GM21576 (cell line): ENCODE measurements at regions not wholly inside any gene's neighbourhood (a gene's known extent, or its start where the extent isn't known, plus 50 kb on each side); places are given as distances from the start of the nearest gene placed in this dataset.

ENCODE experiments used
- ATAC-seq: cut with Tn5 transposase; IDR thresholded peaks from one replicate; pipeline ENCODE4 v1.9.1; 2021; ENCODE audit warnings: mild to moderate bottlenecking, moderate library complexity; ENCODE audit not compliant: unreplicated experiment

DNA sequence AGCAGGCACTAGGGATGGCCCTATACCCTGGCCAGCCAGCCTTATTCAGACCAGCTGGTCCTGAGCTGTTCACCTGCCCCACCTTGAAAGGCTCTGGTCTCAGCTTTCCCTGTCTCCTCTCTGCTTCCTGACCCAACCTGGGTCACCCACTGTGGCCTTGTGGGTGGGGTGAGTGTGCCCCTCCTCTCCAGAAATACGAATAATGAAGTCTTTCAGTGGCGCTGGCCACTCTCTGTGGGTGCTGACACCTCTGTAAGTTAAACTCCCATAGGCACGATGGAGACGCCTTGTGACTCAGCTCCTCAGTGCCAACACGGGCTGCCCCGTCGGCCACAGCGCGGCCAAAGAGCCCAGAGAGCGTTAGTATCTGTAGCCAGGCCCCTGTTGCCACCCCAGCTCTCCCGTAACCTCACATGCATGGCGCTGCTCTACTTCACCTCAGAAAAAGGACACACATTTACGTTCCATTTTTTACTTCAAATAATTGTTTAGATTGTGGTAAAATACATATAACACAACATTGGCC, 74.6 kb upstream of the SEPTIN5 start:
- ATAC-seq: no peak

DNA sequence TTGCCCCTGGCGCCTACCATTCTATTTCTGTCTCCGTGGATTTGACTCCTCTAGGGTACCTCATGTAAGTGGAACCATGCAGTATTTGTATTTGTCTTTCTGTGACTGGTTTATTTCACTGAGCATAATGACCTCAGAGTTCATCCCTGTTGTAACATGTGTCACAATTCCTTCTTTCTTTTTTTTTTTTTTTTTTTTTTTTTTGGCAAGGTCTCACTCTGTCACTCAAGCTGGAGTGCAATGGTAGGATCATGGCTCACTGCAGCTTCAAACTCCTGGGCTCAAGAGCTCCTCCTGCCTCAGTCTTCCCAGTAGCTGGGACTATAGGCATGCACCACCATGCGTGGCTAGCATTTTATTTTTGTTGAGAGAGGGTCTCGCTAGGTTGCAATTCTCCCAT, 74.0 kb upstream of the SEPTIN5 start:
- ATAC-seq: no peak

DNA sequence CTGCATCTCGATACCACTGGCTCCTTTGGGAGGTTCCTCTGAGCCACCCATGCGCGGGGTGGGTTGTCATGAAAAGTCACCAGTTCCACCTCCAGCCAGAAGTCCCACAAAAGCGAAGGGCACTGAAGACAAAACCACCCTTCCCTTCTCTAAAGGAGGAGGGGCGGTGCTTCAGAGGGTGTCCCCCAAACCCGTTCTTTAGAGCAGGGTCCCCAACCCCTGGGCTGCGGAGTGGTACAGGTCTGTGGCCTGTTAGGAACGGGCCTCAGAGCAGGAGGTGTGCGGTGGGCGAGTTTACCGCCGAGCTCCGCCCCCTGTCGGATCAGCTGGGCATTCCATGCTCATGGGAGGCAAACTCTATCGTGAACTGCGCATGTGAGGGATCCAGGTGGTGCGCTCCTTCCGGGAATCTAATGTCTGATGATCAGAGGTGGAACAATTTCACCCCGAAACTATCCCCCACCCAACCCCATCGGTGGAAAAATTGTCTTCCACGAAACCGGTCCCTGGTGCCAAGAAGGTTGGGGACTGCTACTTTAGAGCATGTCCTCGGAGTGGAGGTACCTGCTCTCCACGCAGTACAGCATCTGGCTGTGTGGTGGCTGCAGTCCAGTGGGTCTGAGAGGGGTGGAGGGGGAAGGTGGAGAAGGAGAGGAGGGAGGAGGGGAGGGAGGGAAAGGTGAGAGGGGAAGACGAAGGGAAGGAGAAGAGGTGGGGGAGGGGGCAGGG, 72.9 kb upstream of the SEPTIN5 start:
- ATAC-seq: no peak

DNA sequence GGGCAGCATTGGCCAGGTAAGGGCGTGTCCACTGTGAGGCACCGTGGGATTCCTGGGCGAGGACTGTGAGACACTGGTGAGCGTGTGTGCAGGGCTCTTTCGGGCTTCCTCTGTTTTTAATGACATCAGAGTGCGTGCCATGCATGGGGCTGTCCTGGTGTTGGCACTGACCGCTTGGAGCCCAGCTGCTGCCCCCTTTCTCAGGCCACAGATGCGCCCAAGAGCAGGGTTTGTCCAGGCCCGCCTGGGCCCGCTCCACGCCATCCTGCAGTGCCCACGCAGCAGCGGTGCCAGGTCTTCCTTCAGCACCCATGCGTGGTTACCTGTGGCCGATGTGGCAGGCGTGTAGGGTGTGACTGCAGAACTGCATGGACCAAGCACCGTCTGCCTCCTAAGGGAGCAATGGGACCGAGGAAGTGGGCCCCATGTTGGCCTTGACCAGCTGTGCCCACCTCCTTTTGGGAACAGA, 72.3 kb upstream of the SEPTIN5 start:
- ATAC-seq: no peak

DNA sequence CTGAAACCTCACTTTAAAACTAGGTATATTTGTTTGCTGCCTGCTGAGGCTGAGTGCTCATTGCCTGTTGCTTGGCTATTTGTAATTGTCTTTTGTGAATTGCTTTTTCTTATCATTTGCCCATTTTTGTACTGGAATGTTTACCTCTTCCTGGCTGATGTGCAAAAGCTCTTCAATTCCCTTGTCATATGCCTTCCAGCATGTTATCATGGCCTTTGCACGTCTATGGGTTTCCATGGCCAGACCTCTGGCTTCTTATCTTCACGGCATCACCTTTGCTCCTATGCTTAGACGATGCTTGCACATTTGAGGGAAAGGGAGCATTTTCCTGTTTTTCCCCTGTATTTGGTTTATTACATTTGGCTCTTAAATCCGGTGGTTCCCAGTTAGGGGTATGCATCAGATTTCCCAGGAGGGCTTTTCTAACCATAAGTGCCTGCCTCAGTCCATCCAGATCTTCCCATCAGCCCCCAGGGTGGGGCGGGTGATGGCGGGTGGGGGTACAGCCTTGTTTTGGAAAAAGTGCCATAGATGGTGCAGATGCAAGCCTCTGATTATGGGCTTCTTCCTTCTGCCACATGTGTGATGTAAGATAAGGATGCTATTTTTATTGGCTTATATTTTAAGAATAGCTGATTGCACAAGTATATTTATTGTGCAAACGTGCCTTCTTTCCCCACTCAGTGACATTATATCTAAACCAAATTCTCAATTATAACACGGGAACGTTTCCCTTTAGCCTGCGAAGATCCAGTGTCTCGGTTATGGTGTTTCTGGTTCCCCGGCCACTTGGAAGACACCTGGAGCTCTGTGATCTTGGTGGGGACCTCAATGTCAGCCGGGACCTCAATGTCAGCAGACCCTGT, 70.6 kb upstream of the SEPTIN5 start:
- ATAC-seq: no peak

DNA sequence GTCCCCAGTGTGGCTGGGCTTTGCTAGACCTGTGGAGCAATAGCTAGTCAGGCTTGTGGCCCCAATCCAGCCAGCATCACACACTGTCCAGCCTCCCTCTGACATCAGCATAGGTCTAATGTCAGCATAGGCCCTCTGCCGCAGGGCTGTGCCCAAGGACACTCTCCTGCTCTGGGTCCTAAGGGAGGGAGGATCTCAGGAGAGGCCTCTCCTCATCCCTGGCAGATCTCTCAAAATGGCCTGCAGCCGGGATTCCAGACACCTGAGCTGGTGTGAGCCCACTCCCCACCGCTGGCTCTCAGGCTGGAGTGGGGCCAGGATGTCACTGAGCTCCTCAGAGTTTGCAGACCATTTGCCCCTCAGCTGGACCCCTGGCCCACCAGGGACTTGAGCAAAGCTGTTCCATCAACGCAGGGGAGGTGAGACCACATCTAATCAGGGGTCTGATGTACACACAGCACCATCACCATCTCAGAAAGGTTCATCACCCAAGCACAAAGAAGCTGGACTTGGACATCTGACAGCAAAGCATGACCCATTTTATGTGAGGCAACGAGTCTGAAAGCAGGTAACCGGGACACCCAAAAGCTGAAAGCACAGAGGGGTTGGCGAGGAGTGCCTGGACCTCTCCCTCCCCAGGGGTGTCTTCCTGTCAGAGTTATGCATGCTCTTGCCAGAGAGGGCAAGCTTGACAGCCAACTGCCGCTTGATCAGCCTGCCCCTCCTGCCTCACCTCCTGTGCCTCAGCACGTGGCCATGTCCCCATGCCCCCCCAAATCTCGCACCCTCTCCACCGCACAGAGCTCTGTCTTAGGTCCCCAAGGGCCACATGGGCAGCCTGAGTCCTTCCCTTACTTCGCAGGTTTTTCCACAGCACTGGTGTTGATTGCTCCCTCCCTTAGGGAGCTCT, 69.7 kb upstream of the SEPTIN5 start:
- no peak for ATAC-seq

DNA sequence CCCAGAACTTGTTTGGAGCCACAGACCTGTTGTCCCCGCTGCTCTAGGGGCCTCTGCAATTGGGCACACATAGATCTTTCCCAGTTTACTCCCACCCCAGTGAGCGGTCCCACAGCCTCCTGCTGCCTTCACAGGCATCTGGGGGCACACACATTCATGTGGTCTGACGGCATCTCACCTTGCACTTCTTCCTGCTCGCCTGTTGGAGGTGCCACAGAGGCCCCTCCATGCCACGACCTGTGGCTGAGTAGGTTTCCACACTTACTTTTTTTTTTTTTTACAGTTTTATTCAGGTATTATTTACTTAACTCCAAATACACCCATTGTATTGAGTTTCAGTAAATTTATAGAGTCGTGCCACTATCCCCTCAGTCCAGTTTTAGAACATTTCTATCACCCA, 68.9 kb upstream of the SEPTIN5 start:
- ATAC-seq: no peak

DNA sequence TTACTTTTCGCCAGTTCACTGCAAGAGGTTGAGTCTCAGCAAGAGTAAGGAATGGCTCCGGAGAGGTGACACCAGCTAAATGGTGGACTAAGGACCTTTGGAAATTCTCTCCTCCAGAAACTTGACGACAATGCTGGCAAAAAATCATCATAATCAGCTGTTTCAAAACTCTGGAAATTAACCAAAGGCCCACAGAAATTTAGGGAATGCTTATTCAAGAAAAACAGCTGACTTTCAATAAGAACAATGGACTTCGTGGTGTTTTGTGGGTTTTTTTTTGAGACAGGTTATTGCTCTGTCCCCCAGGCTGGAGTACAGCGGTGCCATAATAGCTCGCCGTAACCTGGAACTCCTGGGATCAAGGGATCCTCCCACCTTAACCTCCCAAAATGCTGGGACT, 68.4 kb upstream of the SEPTIN5 start:
- no peak for ATAC-seq

DNA sequence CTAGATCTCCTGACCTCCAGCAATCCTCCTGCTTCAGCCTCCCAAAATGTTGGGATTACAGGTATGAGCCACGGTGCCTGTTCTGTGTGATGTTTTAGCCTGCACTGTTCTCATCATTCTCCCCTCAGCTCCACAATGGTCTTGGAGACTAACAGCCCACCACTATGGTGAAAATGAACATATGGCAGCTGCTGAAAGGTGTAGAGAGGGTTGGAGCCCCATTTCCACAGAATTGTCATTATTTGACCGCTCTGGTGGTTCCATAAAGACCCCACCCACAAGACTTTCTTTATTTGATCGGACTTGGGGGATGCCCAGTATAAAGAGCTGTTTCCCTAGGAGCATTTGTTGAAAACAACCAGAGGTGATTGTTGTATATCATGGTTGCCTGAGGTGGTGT, 67.9 kb upstream of the SEPTIN5 start:
- no peak for ATAC-seq

DNA sequence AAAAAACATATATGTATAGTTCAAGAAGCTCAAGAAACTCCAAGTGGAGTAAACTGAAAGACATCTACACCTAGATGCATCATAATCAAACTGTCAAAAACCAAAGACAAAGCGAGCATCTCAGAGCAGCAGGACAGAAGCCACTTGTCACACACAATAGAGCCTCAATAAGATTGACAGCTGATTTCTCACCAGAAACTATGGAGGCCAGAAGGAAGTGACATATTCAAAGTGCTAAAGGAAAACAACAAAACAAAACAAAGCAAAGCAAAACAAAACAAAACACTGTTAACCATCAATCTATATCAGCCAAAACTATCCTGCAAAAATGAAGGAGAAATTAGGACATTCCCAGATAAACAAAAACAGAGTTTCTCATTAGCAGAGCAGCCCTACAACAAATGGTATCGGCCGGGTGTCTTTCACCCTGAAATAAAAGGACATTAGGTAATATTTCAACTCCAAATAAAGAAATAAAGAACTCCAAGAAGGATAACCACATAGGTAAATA, 65.8 kb upstream of the SEPTIN5 start:
- ATAC-seq: no peak

DNA sequence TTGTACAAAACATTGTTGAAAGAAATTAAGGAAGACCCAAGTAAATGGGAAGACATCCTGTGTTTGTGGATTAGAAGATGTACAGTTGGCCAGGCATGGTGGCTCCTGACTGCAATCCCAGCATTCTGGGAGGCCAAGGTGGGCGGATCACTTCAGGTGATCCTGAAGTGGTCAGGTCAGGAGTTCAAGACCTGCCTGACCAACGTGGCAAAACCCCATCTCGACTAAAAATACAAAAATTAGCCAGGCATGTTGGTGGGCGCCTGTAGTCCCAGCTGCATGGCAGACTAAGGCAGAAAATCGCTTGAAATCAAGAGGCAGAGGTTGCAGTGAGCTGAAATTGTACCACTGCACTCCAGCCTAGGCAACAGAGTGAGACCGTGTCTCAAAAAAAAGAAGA, 62.0 kb upstream of the SEPTIN5 start:
- no peak for ATAC-seq

DNA sequence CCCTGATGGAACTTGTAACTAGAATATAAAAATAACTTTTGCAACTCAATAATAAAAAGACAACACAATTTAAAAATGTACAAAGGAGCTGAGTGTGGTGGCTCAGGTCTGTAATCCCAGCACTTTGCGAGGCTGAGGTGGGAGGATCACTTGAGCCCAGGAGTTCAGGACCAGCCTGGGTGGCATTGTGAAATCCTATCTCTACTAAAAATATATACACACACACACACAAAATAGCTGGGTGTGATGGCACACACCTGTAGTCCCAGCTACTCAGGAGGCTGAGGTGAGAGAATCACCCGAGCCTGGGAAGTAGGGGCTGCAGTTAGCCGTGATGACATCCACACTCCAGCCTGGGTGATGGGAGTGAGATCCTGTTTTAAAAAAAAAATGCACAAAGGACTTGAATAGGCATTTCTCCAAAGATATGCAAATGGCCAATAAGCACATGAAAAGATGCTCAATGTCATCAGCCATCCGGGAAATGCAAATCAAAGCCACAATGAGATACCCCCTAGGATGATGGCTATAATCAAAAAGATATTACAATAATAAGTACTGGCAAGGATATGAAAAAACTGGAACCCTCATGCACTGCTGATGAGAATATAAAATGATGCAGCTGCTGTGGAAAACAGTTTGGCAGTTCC, 59.8 kb upstream of the SEPTIN5 start:
- no peak for ATAC-seq

DNA sequence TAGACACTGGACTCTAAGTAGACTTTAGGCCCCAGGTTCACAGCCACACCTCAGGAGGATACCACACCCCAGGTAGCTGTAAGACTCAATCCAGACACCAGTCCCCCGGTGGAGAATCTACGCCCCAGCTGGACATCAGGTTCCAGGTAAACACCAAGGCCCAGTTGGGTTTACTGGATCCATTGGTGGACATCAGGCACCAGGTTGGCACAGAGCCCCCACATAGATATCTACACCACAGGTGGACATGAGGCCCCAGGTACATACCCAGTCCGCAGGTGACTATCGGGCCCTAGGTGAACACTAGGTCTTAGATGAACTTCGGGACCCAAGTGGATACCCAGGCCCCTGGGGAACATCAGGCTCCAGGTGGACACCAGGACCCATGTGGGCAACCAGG, 58.9 kb upstream of the SEPTIN5 start:
- no peak for ATAC-seq

DNA sequence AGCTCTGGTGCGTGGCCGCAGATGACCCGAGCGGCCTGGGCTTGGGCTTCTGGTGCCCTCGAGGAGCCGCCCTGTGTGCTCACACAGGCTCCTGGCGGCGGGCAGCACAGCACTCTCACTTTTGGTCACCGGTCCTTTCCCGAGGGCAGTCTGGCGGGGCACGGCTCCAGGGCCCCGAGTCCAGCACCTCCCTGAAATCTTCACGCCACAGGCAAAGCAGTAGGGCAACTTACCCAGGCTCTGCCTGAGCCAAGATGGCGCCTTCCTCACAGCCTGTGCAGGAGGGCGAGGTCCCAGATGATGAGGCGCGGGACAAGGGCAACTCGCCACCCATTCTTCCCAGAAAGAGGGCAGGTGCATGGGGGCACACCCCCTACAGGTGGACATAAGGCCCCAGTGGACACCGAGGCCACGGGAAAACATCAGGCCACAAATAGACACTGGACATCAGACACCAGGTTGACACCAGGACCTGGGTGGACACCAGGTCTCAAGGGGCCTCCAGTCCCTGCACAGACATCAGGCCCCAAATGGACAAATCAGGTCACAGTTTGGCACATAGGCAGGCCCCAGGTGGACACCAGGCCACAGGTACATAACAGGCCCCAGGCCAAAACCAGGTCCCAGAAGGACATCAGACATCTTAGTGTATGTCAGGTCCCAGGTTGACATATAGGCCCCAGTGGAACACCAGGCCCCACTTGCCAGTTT, 57.6 kb upstream of the SEPTIN5 start:
- ATAC-seq: no peak

DNA sequence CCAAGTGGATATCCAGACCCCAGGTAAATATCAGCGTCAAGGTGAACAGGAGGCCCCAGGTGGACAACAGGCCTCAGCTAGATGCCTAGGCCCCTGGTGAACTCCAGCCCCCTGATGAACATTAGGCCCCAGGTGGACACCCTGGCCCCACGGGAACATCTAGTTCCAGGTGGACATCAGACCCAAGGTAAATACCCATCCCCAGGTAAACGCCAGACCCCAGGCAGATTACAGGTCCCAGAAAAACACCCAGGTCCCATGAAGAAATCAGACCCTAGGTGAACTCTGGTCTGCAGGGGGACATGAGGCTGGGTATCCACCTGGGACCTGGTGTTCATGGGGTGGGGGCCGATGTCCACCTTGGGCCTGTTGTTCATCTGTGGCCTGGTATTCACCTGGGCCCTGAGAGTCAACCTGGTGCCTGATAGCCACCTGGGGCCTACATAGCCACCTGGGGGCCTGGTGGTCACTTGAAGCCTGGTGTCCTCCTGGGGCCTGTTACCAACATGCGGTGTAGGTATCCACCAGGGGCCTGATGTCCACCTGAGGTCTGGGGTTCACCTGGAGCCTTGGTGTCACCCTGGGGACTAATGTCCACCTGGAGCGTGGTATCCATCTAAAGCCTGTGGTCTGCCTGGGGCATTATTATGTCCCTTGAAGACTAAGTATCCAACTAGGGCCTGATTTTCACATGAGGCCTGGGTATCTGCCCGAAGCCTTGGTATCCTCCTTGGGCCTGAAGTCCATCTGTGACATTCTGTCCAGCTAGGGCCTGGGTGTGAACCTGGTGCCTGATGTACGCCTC, 56.8 kb upstream of the SEPTIN5 start:
- no peak for ATAC-seq

DNA sequence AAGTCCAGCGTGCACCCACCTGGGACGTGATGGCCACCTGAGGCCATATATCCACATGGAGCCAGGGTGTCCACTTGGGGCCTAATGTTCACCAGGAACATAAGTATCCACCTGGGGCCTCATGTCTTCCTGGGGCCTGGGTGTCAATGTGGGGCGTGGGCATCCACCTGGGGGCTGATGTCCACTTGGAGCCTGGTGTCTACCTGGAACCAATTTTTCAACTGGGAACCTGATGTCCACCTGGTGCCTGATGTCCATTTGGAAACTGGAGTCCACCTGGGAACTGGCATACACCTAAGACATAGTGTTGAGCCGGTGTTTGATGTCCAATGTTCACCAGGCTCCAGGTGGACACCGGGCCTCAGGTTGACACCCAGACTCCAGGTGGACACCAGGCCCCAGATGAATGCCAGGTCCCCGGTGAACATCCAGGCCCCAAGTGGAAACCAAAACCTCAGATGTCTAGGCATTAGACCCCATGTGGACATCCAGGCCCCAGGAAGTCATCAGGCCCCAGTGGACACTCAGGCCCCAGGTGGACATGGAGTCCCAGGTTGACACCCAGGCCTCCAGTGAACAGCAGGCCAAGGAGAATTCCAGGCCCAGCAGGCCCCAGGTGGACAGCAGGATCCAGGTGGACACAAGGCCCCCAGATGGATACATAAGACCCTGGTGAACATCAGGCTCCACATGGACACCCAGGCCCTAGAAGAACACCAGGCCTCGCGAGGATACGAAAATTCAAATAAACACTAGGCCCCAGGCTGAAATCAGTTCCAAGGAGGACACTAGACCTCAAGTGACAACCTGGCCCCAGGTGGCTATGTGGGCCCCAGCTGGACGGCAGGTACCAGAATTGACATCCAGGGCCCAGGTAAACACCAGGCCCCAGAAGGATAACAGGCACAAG, 56.0 kb upstream of the SEPTIN5 start:
- ATAC-seq: no peak

DNA sequence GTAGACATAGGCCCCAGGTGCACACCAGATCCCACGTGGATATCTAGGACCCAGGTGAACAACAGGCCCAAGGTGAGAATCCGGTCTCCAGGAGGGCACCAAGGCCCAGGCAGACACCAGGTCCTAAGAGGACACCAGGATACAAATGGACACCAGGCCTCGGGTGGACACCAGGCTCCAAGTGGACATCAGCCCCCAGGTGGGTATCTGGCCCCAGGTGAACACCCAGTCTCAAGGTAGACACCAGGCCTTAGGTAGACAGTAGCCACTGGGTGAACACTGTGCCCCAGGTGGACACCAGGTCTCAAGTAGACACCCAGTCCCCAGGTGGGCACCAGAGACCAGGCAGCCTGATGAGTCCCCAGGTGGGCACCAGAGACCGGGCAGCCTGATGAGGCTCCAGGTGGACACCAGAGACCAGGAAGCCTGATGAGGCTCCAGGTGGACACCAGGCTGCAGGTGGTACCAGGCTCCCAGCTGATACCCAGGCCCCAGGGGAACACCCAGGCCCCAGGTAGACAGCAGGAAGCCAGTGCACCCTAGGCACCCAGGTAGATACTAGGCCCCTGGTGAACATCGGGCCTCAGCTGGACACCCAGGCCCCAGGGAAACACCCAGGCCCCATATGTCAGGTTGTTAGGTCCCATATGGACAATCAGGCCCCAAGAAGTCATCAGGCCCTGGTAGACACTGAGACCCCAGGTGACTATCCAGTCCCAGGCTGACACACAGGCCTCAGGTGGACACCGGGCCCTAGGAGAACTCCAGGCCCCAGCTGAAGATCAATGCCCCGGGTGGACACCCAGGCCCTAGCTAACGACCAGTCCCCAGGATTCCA, 55.1 kb upstream of the SEPTIN5 start:
- ATAC-seq: no peak
